Testis (tissue), 2 donors: ENCODE measurements at regions not wholly inside any gene's neighbourhood (a gene's known extent, or its start where the extent isn't known, plus 50 kb on each side); places are given as distances from the start of the nearest gene placed in this dataset.

Experiments used
- CTCF ChIP-seq, 3 experiments: fragments of 450-650 bp in 2 of 3; fragments of 200-600 bp in 1 of 3; sonication (generic) in 1 of 3; IDR thresholded peaks; one replicate each; pipeline ENCODE4 v1.5.1; 2016 to 2019; ENCODE audit warnings: antibody characterized with exemption in 3 of 3, mild to moderate bottlenecking in 2 of 3, moderate library complexity in 1 of 3
- POLR2A ChIP-seq: fragments of 450-650 bp; IDR thresholded peaks from one replicate; pipeline ENCODE4 v1.6.1; 2017; ENCODE audit warnings: antibody characterized with exemption, mild to moderate bottlenecking, moderate library complexity

GRCh38 chr13:90385781-90386489 lies 961.6 kb upstream of the MIR17HG start:
- TF ChIP-seq CTCF (IDR thresholded peaks at IDR 0.05) (no peak), POLR2A (no peak)
